ENCODE measurements at regions not wholly inside any gene's neighbourhood (a gene's known extent, or its start where the extent isn't known, plus 50 kb on each side); places are given as distances from the start of the nearest gene placed in this dataset.

DNA sequence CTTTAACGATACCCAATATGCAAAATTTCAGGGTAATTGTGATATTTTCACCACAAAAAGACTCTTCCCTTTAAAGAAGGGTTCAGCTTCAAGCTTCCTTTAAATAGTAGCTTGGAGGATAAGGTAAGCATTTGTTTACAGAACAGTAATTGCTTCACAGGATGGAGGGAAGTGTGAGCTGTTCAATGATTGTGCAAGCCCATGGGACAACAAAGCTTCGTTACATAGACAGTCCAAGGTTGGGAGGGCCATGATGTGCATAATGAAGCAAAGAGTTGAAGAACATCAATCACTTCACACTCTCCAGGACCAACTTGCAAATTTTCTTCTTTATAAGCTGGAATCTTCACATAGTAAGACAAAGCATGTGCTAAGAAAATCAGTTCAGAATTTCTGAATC, 145.0 kb upstream of the ASIC2 start:
- Histone ChIP-seq H3K27me3 (replicated peaks; ENCODE audit: insufficient read depth, low read length) (no peaks in the 10 kb centered on the region), H3K4me3 (ENCODE audit: low read length) (no peak overlapping the region), H3F3A (ENCODE audit: insufficient read depth, low read length) (no peaks in the 10 kb centered on the region), H2AFZ (ENCODE audit: low read length) (no peak overlapping the region), H3K27ac (ENCODE audit: low read length) (no peak overlapping the region), H3K9me3 (replicated peaks; ENCODE audit: insufficient read depth, low read length) (no peaks in the 10 kb centered on the region), H3K9me2 (replicated peaks; ENCODE audit: insufficient read depth, low read length) (no peaks in the 10 kb centered on the region), H3K36me3 (replicated peaks; ENCODE audit: insufficient read depth, low read length) (no peaks in the 10 kb centered on the region), H3K79me2 (ENCODE audit: low read length) (no peaks in the 10 kb centered on the region), H3K4me2 (ENCODE audit: low read depth, low read length) (no peak overlapping the region), H4K20me1 (ENCODE audit: insufficient read depth, low read length) (no peaks in the 10 kb centered on the region), H3K9ac (ENCODE audit: low read length) (no peak overlapping the region), H3K4me1 (ENCODE audit: low read length) (no peaks in the 10 kb centered on the region)
- DNase-seq = no peak
- TF ChIP-seq EZH2phosphoT487 (IDR thresholded peaks at IDR 0.05; ENCODE audit: low read length) (no peak), EZH2 (optimal IDR thresholded peaks at IDR 0.05; ENCODE audit: low read depth, low read length) (no peak), CTCF (IDR thresholded peaks at IDR 0.05; ENCODE audit: low read length) (no peak)

DNA sequence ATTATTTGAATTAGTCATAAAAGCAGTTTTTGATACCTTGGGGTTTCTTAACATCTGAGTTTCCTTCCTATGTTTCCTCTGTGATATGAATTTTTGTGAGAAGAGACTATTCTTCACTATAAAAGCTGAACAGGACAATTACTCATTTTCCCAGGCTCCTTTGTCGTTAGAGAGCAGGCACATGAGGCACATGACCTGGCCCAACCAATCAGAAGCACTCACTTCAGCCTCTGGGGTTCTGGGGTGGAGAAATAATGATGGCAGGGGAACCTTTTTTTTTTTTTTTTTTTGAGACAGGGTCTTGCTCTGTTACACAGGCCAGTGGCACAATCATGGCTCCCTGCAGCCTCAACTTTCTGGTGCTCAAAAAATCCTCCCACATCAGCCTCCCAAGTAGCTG, 145.5 kb upstream of the ASIC2 start:
- Histone ChIP-seq H3K36me3 (replicated peaks; ENCODE audit: insufficient read depth, low read length) (no peaks in the 10 kb centered on the region), H3F3A (ENCODE audit: insufficient read depth, low read length) (no peaks in the 10 kb centered on the region), H3K9ac (ENCODE audit: low read length) (no peak overlapping the region), H3K27me3 (replicated peaks; ENCODE audit: insufficient read depth, low read length) (no peaks in the 10 kb centered on the region), H4K20me1 (ENCODE audit: insufficient read depth, low read length) (no peaks in the 10 kb centered on the region), H3K79me2 (ENCODE audit: low read length) (no peaks in the 10 kb centered on the region), H3K4me2 (ENCODE audit: low read depth, low read length) (no peak overlapping the region), H2AFZ (ENCODE audit: low read length) (no peak overlapping the region), H3K4me1 (ENCODE audit: low read length) (no peaks in the 10 kb centered on the region), H3K27ac (ENCODE audit: low read length) (no peak overlapping the region), H3K9me2 (replicated peaks; ENCODE audit: insufficient read depth, low read length) (no peaks in the 10 kb centered on the region), H3K9me3 (replicated peaks; ENCODE audit: insufficient read depth, low read length) (no peaks in the 10 kb centered on the region), H3K4me3 (ENCODE audit: low read length) (no peak overlapping the region)
- no peak for TF ChIP-seq EZH2phosphoT487 (IDR thresholded peaks at IDR 0.05; ENCODE audit: low read length)
- TF ChIP-seq EZH2 (optimal IDR thresholded peaks at IDR 0.05; ENCODE audit: low read depth, low read length) = no peak
- no peak for TF ChIP-seq CTCF (IDR thresholded peaks at IDR 0.05; ENCODE audit: low read length)
- DNase-seq = no peak

DNA sequence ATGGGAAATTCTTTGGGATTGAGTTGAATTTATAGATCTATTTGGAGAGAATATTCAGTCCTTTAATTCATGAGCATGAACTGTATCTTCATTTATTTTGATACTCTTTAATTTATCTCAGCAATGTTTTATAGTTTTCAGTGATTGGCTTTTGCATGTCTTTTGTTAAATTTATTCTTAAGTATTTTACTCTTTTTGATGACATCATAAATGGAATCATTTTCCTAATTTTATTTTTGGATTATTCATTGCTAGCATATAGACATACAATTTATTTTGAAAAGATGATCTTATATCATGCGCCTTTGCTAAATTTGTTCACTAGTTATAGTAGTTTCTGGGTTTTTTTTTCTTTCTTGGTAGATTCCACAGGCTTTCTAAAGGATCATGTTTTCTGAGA, 149.2 kb upstream of the ASIC2 start:
- Histone ChIP-seq H3K4me3 (ENCODE audit: low read length) (no peak overlapping the region), H3K27ac (ENCODE audit: low read length) (no peak overlapping the region)

More for the DNA sequence above, 149.2 kb upstream of the ASIC2 start:
- H3K4me1 ChIP-seq (ENCODE audit: low read length) = no peaks in the 10 kb centered on the region
- no peaks in the 10 kb centered on the region for H4K20me1 ChIP-seq (ENCODE audit: insufficient read depth, low read length)
- H3K9me3 ChIP-seq (replicated peaks; ENCODE audit: insufficient read depth, low read length) = no peaks in the 10 kb centered on the region
- no peak overlapping the region for H3K4me2 ChIP-seq (ENCODE audit: low read depth, low read length)
- H3K27me3 ChIP-seq (replicated peaks; ENCODE audit: insufficient read depth, low read length) = no peaks in the 10 kb centered on the region
- H3K9me2 ChIP-seq (replicated peaks; ENCODE audit: insufficient read depth, low read length) = no peaks in the 10 kb centered on the region
- no peak overlapping the region for H2AFZ ChIP-seq (ENCODE audit: low read length)
- H3K36me3 ChIP-seq (replicated peaks; ENCODE audit: insufficient read depth, low read length) = no peaks in the 10 kb centered on the region
- H3F3A ChIP-seq (ENCODE audit: insufficient read depth, low read length) = no peaks in the 10 kb centered on the region
- no peak for TF ChIP-seq CTCF (IDR thresholded peaks at IDR 0.05; ENCODE audit: low read length)
- TF ChIP-seq EZH2phosphoT487 (IDR thresholded peaks at IDR 0.05; ENCODE audit: low read length) = no peak
- TF ChIP-seq EZH2 (optimal IDR thresholded peaks at IDR 0.05; ENCODE audit: low read depth, low read length) = no peak
- H3K79me2 ChIP-seq (ENCODE audit: low read length) = no peaks in the 10 kb centered on the region
- no peak overlapping the region for H3K9ac ChIP-seq (ENCODE audit: low read length)
- no peak for DNase-seq

Measured in MM.1S (cell line).